OCI-LY7 (cell line): ENCODE measurements at regions not wholly inside any gene's neighbourhood (a gene's known extent, or its start where the extent isn't known, plus 50 kb on each side); places are given as distances from the start of the nearest gene placed in this dataset.

ENCODE experiments used
- BruUV-seq: library from RNA; stranded (reverse); fragments of 400-500 nt; replicated peaks from 2 replicates; lab custom pipeline; 2021; lab: Mats Ljungman, UMichigan
- CTCF ChIA-PET: fragments of 300-600 bp; sonication (Branson Sonifier 250); formaldehyde crosslinking; loops from one replicate; lab custom pipeline; 2022; ENCODE audit warnings: antibody characterized with exemption; ENCODE audit not compliant: unreplicated experiment; lab: Charles Lee
- POLR2A ChIA-PET: fragments of 300-600 bp; sonication (Branson Sonifier 250); formaldehyde crosslinking; loops from one replicate; lab custom pipeline; 2022; ENCODE audit warnings: antibody characterized with exemption; lab: Charles Lee
- DNase-seq: peaks from one replicate; pipeline ENCODE4 v3.0.0-alpha.2; 2015; ENCODE audit warnings: low spot score
- H2AFZ ChIP-seq: fragments of 200-600 bp; sonication (generic), shearing (Covaris generic); 2 replicates; pipeline ENCODE4 v1.6.1; 2014; ENCODE audit warnings: mild to moderate bottlenecking, antibody characterized with exemption, low read length, moderate library complexity
- H3K27ac ChIP-seq: fragments of 200-600 bp; sonication (generic); 2 replicates; pipeline ENCODE4 v1.5.1; 2014; ENCODE audit warnings: mixed run types, low read depth, mild to moderate bottlenecking, moderate library complexity, low read length, inconsistent platforms; ENCODE audit not compliant: poor library complexity, severe bottlenecking
- H3K36me3 ChIP-seq: fragments of 200-600 bp; sonication (generic); 2 replicates; pipeline ENCODE4 v1.6.1; 2014; ENCODE audit warnings: mild to moderate bottlenecking, antibody characterized with exemption, low read length, moderate library complexity, mixed read lengths; ENCODE audit not compliant: insufficient read depth
- H3K4me1 ChIP-seq: fragments of 200-600 bp; sonication (generic); 2 replicates; pipeline ENCODE4 v1.5.1; 2014; ENCODE audit warnings: mild to moderate bottlenecking, low read length; ENCODE audit not compliant: insufficient read depth, poor library complexity, severe bottlenecking
- H3K4me2 ChIP-seq: fragments of 200-600 bp; sonication (generic); 2 replicates; pipeline ENCODE4 v1.6.1; 2014; ENCODE audit warnings: mild to moderate bottlenecking, low read length
- H3K4me3 ChIP-seq: fragments of 200-600 bp; sonication (generic); 2 replicates; pipeline ENCODE4 v1.5.1; 2014; ENCODE audit warnings: mild to moderate bottlenecking, low read depth, low read length; ENCODE audit not compliant: poor library complexity, severe bottlenecking
- H3K79me2 ChIP-seq: fragments of 200-600 bp; sonication (generic); 2 replicates; pipeline ENCODE4 v1.6.1; 2016; ENCODE audit warnings: low read depth, mild to moderate bottlenecking, low read length, moderate library complexity, mixed read lengths; ENCODE audit not compliant: insufficient read depth
- H3K9me2 ChIP-seq: fragments of 200-600 bp; sonication (generic); 2 replicates; pipeline ENCODE4 v1.6.1; 2016; ENCODE audit warnings: mild to moderate bottlenecking, low read length, mixed read lengths; ENCODE audit not compliant: insufficient read depth
- H3K9me3 ChIP-seq: fragments of 200-600 bp; sonication (generic); 2 replicates; pipeline ENCODE4 v1.6.1; 2014; ENCODE audit warnings: mild to moderate bottlenecking, mixed run types, low read length, mixed read lengths
- H4K20me1 ChIP-seq: fragments of 200-600 bp; sonication (generic); 2 replicates; pipeline ENCODE4 v1.6.1; 2014; ENCODE audit warnings: mild to moderate bottlenecking, antibody characterized with exemption, low read length, moderate library complexity, mixed read lengths; ENCODE audit not compliant: insufficient read depth
- CTCF ChIP-seq: fragments of 200-600 bp; sonication (generic); conservative IDR thresholded peaks from 2 replicates; pipeline ENCODE4 v1.5.1; 2014; ENCODE audit warnings: mild to moderate bottlenecking, antibody characterized with exemption, low read length, moderate library complexity, mixed read lengths
- EZH2phosphoT487 ChIP-seq: fragments of 200-600 bp; sonication (generic); IDR thresholded peaks from 2 replicates; pipeline ENCODE4 v1.6.1; 2018; ENCODE audit warnings: low read depth, borderline replicate concordance, mild to moderate bottlenecking, mixed run types, antibody characterized with exemption, low read length, moderate library complexity, mixed read lengths
- intact Hi-C: fragments of 100-400 bp; cut with micrococcal nuclease; formaldehyde crosslinking; loops from one replicate; pipeline ENCODE4 v1.10.0; 2022; ENCODE audit not compliant: unreplicated experiment

- Histone ChIP-seq H3K36me3 (no peaks in the 10 kb centered on the region), H3K27ac (no peak overlapping the region), H3K9me2 (no peaks in the 10 kb centered on the region), H3K4me2 (no peak overlapping the region), H3K79me2 (no peaks in the 10 kb centered on the region), H3K4me3 (no peak overlapping the region), H3K9me3 (no peaks in the 10 kb centered on the region), H4K20me1 (no peaks in the 10 kb centered on the region), H3K4me1 (no peaks in the 10 kb centered on the region), H2AFZ (no peak overlapping the region)
- no peak for TF ChIP-seq CTCF
- TF ChIP-seq EZH2phosphoT487, result no peak
- DNase-seq, result no peak
- intact Hi-C loops, result no loop called here
- ChIA-PET CTCF (no interaction called here), POLR2A (no interaction called here)
- BruUV-seq, result no TSS peak
Measured at GRCh38 chr20:47952023-47952564, 166.8 kb upstream of the SULF2 start.

GRCh38 chr20:47951521-47951971 is 166.3 kb upstream of the SULF2 start:
- no peaks in the 10 kb centered on the region for H3K9me2 ChIP-seq
- no TSS peak for BruUV-seq
- TF ChIP-seq EZH2phosphoT487 (no peak), CTCF (no peak)
- no peaks in the 10 kb centered on the region for H3K9me3 ChIP-seq
- H4K20me1 ChIP-seq, result no peaks in the 10 kb centered on the region
- H3K4me1 ChIP-seq, result peaks cover 3% of the 10 kb centered on the region
- no peak overlapping the region for H3K4me3 ChIP-seq
- no peak overlapping the region for H3K4me2 ChIP-seq
- intact Hi-C loops, result no loop called here
- no peaks in the 10 kb centered on the region for H3K79me2 ChIP-seq
- no peak overlapping the region for H2AFZ ChIP-seq
- no peak overlapping the region for H3K27ac ChIP-seq
- DNase-seq, result no peak
- no peaks in the 10 kb centered on the region for H3K36me3 ChIP-seq
- ChIA-PET CTCF (no interaction called here), POLR2A (no interaction called here)

- H3K4me2 ChIP-seq, result no peak overlapping the region
- TF ChIP-seq EZH2phosphoT487 (no peak), CTCF (no peak)
- CTCF ChIA-PET, result no interaction called here
- no peaks in the 10 kb centered on the region for H3K79me2 ChIP-seq
- H3K9me2 ChIP-seq, result no peaks in the 10 kb centered on the region
- H3K9me3 ChIP-seq, result no peaks in the 10 kb centered on the region
- peaks cover 3% of the 10 kb centered on the region for H3K4me1 ChIP-seq
- DNase-seq, result no peak
- H3K27ac ChIP-seq, result no peak overlapping the region
- intact Hi-C loops, result no loop called here
- POLR2A ChIA-PET, result no interaction called here
- no TSS peak for BruUV-seq
- H2AFZ ChIP-seq, result no peak overlapping the region
- no peaks in the 10 kb centered on the region for H3K36me3 ChIP-seq
- H4K20me1 ChIP-seq, result no peaks in the 10 kb centered on the region
- H3K4me3 ChIP-seq, result no peak overlapping the region
Measured at GRCh38 chr20:47950913-47951283, 165.6 kb upstream of the SULF2 start.
